ENCODE measurements at regions not wholly inside any gene's neighbourhood (a gene's known extent, or its start where the extent isn't known, plus 50 kb on each side); places are given as distances from the start of the nearest gene placed in this dataset.

- Mint-ChIP-seq H3K9me3 (no peaks in the 10 kb centered on the region), H3K36me3 (ENCODE audit: low read depth) (no peaks in the 10 kb centered on the region), H3K4me1 (no peaks in the 10 kb centered on the region), H3K27ac (no peak overlapping the region), H3K4me3 (no peak overlapping the region), H3K27me3 (ENCODE audit: insufficient read depth) (peaks cover 5% of the 10 kb centered on the region)
- Histone ChIP-seq H3K9me3 (ENCODE audit: control insufficient read depth, low read length) (no peaks in the 10 kb centered on the region), H3K36me3 (ENCODE audit: control insufficient read depth, insufficient read depth, low read length) (no peaks in the 10 kb centered on the region), H3K27me3 (ENCODE audit: control insufficient read depth, insufficient read depth, low read length, poor library complexity, severe bottlenecking) (no peaks in the 10 kb centered on the region), H3K9ac (ENCODE audit: extremely low read depth, low read length, poor library complexity, severe bottlenecking) (no peak overlapping the region), H3K4me1 (ENCODE audit: control insufficient read depth, insufficient read depth, low read length) (no peaks in the 10 kb centered on the region), H3K27ac (ENCODE audit: low read depth, low read length) (no peak overlapping the region), H3K4me3 (ENCODE audit: low read length) (no peak overlapping the region)
- 87 to 94% methylated on average over 2 to 5 of the region's 5 CpGs for WGBS, 2 experiments (ENCODE audit: insufficient coverage in 1 of 2, insufficient read length in 1 of 2)
- TF ChIP-seq CTCF (conservative IDR thresholded peaks at IDR 0.05), result no peak
- DNase-seq, result no peak
Observed at GRCh38 chr5:112669328-112669963, 68.2 kb upstream of the APC start.

- no peaks in the 10 kb centered on the region for H3K4me1 Mint-ChIP-seq
- Histone ChIP-seq H3K4me3 (ENCODE audit: low read length) (no peak overlapping the region), H3K27me3 (ENCODE audit: control insufficient read depth, insufficient read depth, low read length, poor library complexity, severe bottlenecking) (no peaks in the 10 kb centered on the region), H3K4me1 (ENCODE audit: control insufficient read depth, insufficient read depth, low read length) (no peaks in the 10 kb centered on the region), H3K9ac (ENCODE audit: extremely low read depth, low read length, poor library complexity, severe bottlenecking) (no peak overlapping the region), H3K9me3 (ENCODE audit: control insufficient read depth, low read length) (no peaks in the 10 kb centered on the region), H3K27ac (ENCODE audit: low read depth, low read length) (no peak overlapping the region), H3K36me3 (ENCODE audit: control insufficient read depth, insufficient read depth, low read length) (no peaks in the 10 kb centered on the region)
- no peak overlapping the region for H3K4me3 Mint-ChIP-seq
- peaks cover 10% of the 10 kb centered on the region for H3K27me3 Mint-ChIP-seq (ENCODE audit: insufficient read depth)
- no peaks in the 10 kb centered on the region for H3K9me3 Mint-ChIP-seq
- no peak for TF ChIP-seq CTCF (conservative IDR thresholded peaks at IDR 0.05)
- DNase-seq, result no peak
- no peaks in the 10 kb centered on the region for H3K36me3 Mint-ChIP-seq (ENCODE audit: low read depth)
- no peak overlapping the region for H3K27ac Mint-ChIP-seq
Observed at GRCh38 chr5:112671687-112672086, 66.0 kb upstream of the APC start.

GRCh38 chr5:112681481-112681908 is 56.2 kb upstream of the APC start:
- Histone ChIP-seq H3K27ac (ENCODE audit: low read depth, low read length) (no peak overlapping the region), H3K27me3 (ENCODE audit: control insufficient read depth, insufficient read depth, low read length, poor library complexity, severe bottlenecking) (no peaks in the 10 kb centered on the region), H3K36me3 (ENCODE audit: control insufficient read depth, insufficient read depth, low read length) (no peaks in the 10 kb centered on the region), H3K4me1 (ENCODE audit: control insufficient read depth, insufficient read depth, low read length) (no peaks in the 10 kb centered on the region), H3K9ac (ENCODE audit: extremely low read depth, low read length, poor library complexity, severe bottlenecking) (no peak overlapping the region), H3K9me3 (ENCODE audit: control insufficient read depth, low read length) (no peaks in the 10 kb centered on the region), H3K4me3 (ENCODE audit: low read length) (no peak overlapping the region)
- Mint-ChIP-seq H3K27ac (no peak overlapping the region), H3K4me3 (no peak overlapping the region), H3K36me3 (ENCODE audit: low read depth) (no peaks in the 10 kb centered on the region), H3K4me1 (no peaks in the 10 kb centered on the region), H3K9me3 (no peaks in the 10 kb centered on the region), H3K27me3 (ENCODE audit: insufficient read depth) (peaks cover 4% of the 10 kb centered on the region)
- no peak for TF ChIP-seq CTCF (conservative IDR thresholded peaks at IDR 0.05)
- DNase-seq, result no peak
- 92% methylated on average over 1 of the region's 1 CpG; no CpG with 5 or more reads in 1 of the 2 experiments for WGBS, 2 experiments (ENCODE audit: insufficient coverage in 1 of 2, insufficient read length in 1 of 2)
